GM18505 (cell line): ENCODE measurements at regions not wholly inside any gene's neighbourhood (a gene's known extent, or its start where the extent isn't known, plus 50 kb on each side); places are given as distances from the start of the nearest gene placed in this dataset.
"Not testable (repeated sequence)": the region's sequence is repeated elsewhere in the genome, so short reads cannot be mapped to it uniquely, and the experiment has no call there.

ENCODE experiments used
- ATAC-seq: cut with Tn5 transposase; IDR thresholded peaks from one replicate; pipeline ENCODE4 v1.9.1; 2021; ENCODE audit not compliant: unreplicated experiment
- POLR2A ChIP-seq: IDR thresholded peaks from 4 replicates; pipeline ENCODE4 v1.6.1; 2011; ENCODE audit warnings: borderline replicate concordance; ENCODE audit not compliant: insufficient read depth, insufficient read length; ENCODE audit errors: extremely low read depth

DNA sequence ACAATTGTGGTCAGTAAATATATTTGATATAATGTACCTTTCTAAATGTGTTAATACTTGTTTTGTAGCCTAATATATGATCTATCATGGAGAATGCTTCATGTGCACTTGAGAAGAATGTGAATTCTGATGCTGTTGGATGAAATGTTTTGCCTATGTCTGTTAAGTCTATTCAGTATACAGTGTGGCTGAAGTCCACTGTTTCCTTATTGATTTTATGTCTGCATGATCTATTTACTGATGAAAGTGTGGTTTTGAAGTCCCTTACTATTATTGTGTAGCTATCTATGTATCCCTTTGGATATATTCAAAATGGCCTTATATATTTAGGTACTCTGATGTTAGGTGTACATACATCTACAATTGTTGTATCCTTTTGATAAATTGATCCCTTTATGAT lies 515.8 kb upstream of the EPHA5 start:
- no peak for ATAC-seq
- TF ChIP-seq POLR2A = no peak

DNA sequence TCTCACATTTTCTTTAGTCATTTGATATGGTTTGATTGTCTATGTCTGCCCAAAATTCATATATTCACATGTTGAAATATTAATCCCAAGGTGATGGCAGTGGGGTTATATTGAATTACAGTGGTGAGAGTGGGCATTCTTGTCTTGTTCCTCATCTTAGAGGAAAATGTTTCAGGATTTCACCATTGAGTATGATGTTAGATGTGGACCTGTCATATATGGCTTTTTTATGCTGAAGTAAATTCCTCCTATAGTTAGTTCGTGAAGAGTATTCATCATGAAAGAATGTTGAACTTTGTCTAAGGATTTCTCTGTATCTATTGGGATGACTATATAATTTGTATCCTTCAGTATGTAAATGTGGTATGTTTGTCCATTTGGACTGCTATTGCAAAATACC lies 512.3 kb upstream of the EPHA5 start:
- no peak for ATAC-seq
- no peak for TF ChIP-seq POLR2A

DNA sequence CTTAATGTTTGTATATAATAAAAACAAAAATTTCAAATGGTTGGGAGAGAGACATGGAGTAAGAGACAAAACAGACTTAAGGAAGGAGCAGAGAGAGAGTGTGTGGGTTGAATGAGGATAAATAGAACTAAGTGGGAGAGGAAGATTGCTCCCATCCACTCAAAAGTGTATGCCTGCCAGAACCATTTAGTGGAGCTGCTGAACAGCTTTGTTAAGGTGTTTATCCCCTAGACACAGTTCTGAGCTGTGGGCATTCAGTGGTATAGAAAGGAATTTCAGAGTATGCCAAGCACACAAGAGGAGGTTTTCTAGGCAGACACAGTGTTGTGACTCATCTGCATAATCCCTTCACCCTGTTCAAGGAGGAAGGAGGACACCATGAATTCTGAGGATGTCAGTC lies 508.6 kb upstream of the EPHA5 start:
- no peak for ATAC-seq
- no peak for TF ChIP-seq POLR2A

DNA sequence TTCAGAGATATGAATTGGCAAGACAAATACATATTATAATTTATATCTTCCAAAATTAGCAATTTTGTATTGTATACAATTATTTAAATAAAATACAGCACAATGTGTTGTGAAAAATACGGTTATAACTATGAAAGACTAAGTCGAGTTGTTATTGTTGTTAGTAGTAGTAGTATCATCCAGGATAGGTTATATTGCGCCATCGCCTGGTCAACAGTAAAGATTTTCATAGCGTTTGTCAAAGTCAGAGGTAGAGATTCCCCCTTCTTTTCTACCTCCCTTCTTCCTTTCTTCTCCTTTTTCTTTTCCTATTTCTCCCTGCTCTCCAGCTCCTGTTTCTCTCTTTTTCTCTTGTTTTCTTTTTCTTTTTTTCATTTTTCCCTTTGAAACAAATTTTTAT lies 499.1 kb upstream of the EPHA5 start:
- no peak for TF ChIP-seq POLR2A
- ATAC-seq = no peak

DNA sequence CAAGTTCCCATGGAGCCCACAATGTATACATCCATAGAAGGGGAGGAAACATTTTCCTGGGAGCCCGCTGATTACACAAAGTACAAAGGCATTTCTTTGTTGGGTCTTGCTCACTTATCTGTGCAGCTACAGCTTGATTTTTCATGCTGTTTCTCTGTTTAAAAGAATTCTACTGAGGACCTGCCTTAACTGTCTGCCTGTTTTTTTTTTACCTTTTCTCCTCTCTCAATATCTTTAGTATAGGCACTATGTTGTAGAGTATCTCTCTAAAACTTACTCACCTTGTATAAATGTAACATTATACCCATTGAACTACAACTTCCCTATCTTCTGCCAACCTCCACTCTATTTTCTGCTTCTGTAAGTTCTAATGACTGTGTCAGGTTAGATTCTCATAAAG lies 494.6 kb upstream of the EPHA5 start:
- TF ChIP-seq POLR2A = no peak

DNA sequence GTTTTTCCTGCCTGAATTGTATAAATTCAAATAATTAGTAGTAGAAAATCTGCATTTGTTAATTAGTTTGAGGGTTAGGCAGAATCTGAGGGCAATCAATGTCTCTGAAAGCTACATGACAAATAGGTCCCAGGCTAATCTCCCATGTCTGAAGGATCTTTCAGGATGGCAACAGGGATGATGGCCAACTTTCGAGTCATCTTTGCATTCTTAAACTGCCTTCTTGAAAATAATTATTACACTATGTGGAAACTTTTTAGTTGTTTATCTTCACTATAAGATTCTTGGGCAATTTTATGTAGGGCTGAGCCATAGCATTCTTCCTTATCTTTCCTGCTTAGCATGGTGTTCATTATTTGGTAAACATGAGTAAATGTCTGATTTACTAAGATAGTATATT lies 490.3 kb upstream of the EPHA5 start:
- TF ChIP-seq POLR2A = no peak
- ATAC-seq = no peak

More for the DNA sequence above, 494.6 kb upstream of the EPHA5 start:
- no peak for ATAC-seq

DNA sequence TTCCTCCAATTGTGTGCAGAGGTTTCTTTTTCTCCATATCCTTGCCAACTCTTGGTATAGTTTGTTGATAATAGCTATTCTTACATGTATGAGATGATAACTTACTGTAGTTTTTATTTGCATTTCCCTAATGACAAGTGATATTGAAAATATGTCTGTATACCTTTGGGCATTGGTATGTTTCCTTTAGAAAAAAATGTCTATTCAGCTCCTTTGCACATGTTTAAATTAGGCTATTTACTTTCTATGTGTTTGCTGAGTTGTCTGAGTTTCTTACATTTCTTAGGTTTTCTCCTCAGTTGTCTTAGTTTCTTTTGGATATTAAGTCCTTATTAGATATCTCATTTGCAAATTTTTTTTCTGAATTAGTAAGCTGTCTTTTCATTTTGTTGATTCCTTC lies 487.3 kb upstream of the EPHA5 start:
- ATAC-seq = no peak
- no peak for TF ChIP-seq POLR2A

DNA sequence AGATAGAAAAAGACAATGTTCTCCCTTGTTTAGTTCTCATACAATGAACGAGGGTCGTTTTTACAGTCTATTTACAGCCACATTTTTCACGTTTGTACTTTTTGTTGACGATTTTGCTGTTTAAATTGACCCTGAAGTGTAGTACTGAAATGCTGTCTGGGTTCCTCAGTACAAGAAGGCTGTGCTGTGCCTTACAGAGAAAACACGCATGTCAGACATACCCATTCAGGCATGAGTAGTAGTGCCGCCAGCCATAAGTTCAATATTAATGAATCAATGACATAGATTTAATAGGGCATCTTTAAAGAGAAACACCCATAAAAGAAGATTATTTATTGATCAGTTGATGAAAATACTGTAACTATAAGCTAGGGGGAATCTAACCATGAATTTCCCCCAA lies 459.8 kb upstream of the EPHA5 start:
- ATAC-seq = no peak
- no peak for TF ChIP-seq POLR2A

DNA sequence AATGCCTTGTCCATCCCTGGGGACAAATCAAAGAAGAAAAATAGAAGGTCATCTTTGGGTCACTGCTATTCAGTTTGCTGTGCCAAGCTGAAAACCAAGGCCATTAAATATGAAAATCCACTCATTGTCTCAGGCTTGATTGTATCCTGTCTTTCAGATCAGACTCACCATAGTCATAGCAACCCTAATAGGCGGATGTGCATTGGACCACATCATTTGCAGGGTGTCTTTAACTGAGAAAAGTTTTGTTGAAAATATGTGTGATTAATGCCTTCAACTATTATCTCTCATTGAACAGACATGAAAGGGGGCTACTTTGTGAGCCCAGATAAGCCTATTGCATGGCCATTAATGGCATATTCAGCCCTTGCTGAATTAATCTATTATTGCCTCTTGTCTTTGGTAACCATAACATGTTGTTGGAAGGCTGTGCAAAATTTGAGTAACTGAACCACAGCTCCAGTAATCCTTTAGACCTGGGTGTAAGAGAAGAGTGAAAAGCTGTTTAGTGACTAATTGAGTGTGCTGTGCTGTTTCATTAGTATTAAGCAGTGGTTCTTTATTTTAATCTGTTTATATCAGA lies 453.6 kb upstream of the EPHA5 start:
- no peak for ATAC-seq
- TF ChIP-seq POLR2A = no peak

DNA sequence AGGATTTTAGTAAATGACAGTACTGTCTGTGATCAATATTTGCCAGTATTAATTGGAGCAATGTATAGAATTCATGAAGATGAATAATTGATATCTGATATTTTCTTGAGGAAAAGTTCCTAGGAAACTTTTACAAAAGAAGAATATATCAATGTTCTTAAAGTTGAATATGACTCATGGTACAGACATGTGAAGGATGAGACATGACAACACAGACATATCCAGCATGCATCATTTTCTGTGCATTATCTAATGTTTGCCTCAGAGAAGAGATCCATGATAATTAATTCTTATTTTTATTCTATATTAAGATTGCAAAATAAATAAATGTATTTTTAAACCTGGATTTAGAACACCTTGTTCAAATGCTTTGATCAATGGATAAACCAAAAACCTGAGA lies 452.9 kb upstream of the EPHA5 start:
- ATAC-seq = no peak
- TF ChIP-seq POLR2A = no peak

DNA sequence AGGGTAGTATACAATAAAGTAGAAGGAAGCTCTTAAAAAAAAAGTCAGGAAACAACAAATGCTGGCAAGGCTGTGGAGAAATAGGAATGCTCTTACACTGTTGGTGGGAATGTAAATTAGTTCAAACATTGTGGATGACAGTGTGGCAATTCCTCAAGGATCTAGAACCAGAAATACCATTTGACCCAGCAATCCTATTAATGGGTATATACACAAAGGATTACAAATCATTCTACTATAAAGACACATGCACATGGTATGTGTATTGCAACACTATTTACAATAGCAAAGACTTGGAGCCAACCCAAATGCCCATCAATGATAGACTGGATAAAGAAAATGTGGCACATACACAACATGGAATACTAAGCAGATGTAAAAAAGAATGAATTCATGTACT lies 444.9 kb upstream of the EPHA5 start:
- not testable (repeated sequence) for ATAC-seq

DNA sequence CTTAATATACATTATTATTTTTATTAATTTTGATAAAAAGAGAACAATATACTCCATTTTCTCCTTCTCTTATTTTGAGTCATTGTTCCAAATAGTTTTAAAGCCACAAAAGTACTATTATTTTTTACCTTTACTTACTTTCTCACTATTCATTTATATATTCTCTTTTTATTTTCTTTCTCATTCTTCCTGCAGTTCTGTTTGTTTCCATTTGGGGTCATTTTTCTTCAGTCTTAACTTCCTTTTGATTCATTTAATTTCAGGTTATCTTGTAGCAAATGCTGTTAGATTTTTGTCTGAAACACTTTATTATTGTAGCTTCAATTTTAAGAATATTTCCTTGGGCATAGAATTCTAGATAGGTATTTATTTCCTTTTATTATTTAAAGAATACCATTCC lies 438.6 kb upstream of the EPHA5 start:
- no peak for ATAC-seq

DNA sequence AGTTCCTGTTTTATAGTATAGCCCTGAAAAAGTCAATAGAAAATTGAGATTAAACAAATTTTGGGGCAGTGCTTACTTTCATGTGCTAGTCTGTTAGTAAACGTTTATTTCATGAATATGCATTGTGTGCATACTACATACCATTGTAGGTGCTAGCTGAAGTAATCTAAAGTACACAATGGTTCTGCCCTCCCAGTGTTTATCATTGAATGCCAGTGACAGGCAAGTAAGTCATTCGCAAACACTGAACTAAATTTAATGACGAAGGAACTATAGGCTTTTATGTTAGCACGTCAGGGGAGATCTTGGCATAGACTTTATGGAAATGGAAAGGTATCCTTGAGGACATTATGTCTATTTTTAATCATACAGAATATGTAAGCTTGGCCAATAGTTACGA lies 426.9 kb upstream of the EPHA5 start:
- no peak for ATAC-seq
- TF ChIP-seq POLR2A = no peak

More for the DNA sequence above, 438.6 kb upstream of the EPHA5 start:
- TF ChIP-seq POLR2A = no peak

DNA sequence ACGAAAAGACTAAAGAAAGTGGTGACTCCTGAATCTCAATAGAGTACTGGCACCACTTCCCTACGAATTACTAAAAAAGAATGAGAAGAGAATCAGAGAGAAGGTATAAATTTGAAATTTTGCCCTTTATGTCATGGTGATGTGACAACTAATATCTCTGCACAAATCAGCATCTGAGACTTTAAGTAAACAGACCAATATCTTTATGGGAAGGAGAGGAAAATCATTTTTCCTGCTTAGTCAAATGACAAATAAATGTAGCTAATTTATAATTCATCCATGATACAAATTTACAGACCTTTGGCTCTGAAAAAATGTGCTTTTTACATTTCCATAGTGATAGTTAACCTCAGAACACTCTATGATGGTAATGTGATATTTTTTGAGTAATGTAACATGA lies 424.8 kb upstream of the EPHA5 start:
- no peak for ATAC-seq
- TF ChIP-seq POLR2A = no peak

DNA sequence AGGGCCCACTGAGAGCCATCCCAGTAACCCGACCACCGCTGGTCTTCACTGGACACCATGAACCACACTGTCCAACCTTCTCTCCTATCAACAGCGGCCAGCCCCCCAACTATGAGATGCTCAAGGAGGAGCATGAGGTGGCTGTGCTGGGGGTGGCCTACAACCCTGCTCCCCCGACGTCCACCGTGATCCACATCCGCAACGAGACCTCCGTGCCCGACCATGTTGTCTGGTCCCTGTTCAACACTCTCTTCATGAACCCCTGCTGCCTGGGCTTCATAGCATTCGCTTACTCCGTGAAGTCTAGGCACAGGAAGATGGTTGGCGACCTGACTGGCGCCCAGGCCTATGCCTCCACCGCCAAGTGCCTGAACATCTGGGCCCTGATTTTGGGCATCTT lies 423.8 kb upstream of the EPHA5 start:
- no peak for TF ChIP-seq POLR2A
- ATAC-seq = no peak
